ENCODE measurements at regions not wholly inside any gene's neighbourhood (a gene's known extent, or its start where the extent isn't known, plus 50 kb on each side); places are given as distances from the start of the nearest gene placed in this dataset.

DNA sequence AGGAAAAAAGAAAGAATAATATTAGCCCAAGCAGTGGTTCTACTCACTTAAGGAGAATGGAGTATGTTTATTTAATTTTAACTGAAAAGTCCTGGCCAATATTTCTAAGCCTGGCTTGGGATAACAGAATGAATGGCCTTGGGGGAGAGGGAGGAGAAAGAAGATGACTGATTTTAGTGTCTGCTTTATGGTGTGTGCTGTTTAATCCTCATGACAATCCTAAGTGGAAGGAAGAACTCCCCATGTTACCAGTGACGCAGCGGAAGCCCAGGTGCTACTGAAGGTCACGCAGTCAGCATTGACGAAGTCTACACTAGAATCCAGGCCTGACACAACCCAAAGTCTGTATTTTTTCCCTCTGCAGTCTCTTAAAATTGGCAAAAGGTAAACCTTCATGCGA, 50.5 kb downstream of the PALM2AKAP2 start:
- DNase-seq, result no peak

DNA sequence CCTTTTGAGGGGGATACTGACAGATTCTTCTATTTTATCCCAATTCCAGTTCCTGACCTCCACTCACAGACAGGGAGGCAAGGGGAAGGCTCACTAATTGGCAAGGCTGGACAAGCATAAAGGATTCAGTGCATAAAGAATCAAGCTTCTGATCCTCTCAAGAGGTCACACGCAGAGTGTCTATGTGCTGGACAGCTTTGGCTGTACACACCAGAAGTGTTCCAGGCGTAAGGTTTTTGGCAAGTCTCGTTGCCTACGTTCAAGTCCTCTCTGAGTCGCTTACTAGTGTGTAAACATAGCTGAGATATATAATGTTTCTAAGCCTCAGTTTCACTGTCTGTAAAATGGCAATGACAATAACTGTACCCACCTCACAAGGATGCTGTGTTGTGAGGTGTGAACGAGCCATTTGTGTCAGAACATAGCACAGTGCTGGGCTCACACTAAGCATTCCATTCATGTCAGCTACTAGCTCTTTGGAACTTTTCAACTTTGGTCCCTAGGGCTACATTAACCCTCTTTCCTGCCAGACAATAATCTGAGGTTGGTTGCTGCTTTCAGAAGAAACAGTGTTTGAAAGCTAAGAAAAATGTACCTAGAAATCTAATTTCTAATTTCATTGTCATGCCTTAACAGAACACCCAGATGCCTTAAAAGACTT, 52.1 kb downstream of the PALM2AKAP2 start:
- no peak for DNase-seq

DNA sequence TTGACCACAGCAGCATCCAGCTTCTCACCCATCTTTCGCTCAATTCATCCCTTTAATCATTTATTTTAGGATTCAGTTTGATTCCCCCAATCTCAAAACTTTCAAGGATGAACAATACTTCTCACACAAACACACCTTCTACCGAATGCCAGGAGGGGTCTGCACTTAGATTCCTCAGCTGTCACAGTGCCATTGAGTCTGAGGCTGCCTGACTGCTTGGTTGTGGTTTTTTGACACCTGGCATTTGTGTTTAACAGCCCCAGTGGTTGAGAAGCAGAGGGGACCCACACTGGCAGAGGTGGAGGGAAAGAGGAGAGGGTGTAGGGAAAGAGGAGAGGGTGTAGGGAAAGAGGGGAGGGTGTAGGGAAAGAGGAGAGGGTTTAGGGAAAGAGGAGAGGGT, 54.9 kb downstream of the PALM2AKAP2 start:
- no peak for DNase-seq

DNA sequence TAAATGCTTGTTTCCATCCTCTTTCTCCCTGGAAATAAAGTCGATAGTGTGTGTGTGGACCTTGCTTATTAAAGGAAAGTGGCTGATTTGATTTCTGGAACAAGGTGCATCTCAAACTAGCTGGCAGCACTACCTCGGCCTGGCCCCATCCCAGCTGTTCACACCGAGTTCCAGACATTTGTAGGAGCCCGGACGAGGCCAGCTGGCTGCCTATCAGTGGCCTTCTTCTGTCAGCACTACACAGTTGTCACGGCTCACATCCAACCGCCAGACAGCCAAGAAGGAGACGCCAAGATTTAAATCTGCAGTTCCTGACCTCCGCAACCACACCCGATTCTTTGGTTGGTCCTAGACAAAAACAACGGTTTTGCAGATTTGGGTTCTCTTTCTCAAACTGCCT, 63.6 kb downstream of the PALM2AKAP2 start:
- no peak for DNase-seq

DNA sequence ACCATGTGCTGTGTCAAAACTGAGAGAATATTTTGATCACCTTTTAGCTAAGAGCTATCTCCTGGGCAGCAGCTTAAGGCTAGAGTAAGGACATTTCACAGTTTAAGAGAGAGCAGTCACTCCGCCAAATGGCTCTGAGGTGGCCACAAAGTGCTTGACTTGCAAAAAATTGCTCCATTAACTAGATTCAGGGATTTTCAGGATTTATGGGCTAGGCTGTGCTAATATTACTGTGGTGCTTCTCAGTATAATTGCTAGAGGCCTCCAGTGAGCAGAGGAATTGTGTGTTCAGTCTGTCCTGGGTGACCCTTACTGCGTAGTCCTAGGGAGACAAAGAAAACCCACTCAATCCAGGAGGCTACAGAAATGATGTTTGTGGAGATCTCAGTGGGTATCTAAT, 65.2 kb downstream of the PALM2AKAP2 start:
- no peak for DNase-seq

DNA sequence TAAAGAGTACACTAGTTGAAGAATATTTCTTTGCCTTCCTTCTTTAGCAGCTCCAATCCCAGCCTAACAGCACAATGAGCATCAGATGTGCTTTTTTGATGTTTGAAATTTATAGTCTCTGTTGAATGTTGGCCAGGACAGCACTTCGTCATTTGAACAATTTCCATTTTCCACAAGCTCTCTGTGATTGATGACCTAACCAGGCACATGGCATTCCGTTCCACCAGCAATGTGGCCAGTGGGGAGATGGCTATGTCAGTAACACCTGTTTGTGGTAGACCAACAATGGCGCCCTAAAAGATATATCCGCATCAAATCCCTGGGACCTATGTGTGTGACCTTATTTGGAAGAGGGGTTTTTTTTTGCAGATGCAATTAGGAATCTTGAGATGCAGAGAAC, 66.8 kb downstream of the PALM2AKAP2 start:
- no peak for DNase-seq

DNA sequence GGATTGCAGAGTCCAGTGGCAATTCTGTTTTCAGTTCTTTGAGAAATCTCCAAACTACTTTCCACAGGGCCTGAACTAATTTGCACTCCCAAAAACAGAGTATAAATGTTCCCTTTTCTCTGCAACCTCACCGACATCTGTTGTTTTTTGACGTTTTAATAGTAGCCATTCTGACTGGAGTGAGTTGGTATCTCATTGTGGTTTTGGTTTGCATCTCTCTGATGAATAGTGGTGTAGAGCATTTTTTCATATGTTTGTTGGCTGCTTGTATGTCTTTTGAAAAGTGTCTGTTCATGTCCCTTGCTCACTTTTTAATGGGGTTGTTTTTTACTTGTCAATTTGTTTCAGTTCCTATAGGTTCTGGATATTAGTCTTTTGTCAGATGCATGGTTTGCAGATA, 72.6 kb downstream of the PALM2AKAP2 start:
- no peak for DNase-seq

DNA sequence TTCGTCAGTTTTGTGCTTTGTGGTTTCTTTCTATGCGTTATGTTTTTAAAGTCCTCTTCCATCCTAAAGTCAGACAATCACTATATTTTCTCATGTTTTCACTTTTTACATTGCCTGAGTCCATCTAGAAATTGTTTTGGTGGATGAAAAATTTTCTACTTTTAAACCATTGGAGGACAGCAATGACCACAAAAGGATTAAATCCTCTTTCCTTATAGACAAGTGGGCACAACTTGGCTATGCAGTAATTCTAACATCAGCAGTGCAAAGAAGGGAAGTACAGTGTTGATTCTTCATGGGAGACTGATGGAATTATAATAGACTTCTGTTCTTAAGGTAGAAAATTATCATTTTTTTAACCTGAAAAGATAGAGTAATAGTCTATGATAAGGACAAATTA, 75.5 kb downstream of the PALM2AKAP2 start:
- no peak for DNase-seq

DNA sequence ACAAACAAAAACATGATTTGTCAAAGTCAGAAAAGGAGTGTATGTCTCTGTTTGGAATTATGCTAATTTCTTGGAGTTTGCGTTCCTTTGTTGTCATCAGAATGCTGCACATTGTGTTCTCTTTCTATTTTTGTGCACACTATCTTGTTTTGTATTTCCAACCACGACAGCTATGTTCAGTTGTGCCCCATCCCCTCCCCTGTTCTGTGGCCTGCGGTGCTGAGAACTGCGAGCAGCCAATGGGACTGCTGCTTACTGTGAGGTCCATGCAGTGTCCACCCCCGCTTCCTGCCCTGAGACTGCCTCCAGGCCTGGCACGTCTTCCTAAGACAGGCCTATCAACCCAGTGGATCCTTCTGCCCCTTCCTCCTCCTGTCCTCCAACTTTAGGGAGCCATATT, 76.8 kb downstream of the PALM2AKAP2 start:
- DNase-seq, result no peak

DNA sequence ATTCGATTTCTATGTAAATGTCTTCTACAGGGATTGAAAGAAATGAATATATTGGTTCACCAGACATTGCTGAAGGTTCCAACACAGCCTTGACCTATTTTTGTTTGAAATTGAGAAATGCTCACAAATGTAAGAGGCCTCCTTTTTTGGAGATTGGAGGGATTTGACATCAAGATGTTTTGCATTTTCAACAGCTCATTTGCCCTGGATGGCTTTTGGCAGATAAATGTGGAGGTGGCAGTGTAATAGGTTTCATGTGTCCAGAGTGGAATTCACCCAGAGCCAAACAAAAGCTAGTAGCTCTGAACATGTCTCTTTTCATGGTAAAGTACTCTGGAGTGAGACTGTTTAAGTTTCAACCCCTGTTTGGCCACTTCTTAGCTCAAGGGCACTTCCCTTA, 77.3 kb downstream of the PALM2AKAP2 start:
- DNase-seq, result no peak

DNA sequence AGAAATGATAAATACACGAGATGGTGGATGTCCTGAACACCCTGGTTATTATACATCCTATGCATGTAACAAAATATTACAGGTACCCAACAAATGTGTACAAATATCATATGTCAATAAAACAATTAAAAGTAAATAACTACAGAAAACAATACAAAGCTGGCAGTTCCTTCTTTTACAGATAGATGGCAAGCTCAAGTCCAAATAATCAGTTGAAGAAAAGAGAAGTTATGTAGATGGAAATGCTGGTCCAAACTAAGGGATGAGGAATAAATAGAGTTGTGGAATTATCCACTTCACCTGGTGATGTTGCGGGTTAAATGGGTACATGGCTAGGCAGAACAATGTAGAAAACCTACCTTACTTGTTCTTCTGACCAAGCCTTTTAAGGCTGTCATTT, 79.4 kb downstream of the PALM2AKAP2 start:
- DNase-seq, result no peak

DNA sequence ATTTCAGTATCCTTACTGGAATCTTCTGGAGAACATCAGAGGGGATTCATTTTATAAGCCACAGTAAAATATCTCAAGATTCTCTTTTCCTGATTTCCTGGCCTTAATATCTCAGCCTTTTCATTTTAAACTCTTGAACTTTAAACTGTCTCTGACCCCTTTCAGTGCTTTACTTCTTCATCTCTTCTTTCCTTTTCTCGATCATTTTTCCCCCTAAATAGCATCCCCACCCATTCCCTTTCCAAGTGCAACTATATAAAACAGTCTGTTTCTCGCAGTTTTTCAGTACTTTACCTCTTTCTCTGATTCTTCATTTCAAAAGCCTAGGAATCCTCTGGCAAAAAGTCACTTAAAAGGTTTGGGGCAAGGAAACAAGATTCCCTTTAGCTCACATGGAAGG, 80.5 kb downstream of the PALM2AKAP2 start:
- no peak for DNase-seq

DNA sequence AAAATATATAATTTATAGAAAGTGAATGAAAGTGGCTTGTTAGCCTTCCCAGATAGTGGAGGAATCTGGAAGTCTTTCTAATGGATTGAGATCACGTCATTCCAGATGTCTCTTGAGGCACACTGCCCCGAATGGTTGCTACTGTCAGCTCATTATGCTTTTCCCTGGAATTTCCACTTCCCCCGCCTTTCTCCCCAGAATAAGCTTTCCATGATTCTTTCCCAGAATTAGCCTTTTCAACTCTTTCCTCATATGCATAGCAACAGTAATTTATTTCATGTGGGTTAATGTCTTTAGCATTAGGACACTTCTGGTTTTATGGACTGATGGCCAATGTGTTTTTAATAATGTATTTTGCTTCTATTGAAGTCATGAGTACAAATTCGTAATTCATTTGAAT, 81.5 kb downstream of the PALM2AKAP2 start:
- DNase-seq, result no peak

DNA sequence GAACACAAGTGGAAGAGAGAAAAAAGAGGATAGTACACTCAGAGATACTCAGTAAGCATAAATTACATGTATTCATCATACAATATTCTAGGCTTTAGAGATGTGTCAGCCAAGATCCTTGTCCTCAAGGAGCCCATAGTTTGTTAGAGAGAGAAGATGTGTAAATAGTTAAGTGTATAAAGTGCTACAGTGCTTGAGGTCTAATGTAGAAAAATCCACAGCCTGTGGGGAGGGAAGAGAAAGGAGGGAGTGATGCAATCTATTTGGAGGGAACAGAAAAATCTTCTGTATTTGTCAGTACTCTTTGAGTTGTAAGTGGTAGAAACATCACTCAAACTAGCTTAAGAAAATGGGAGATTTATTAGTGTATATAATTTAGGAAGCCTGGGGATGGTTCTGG, 81.9 kb downstream of the PALM2AKAP2 start:
- DNase-seq, result no peak

DNA sequence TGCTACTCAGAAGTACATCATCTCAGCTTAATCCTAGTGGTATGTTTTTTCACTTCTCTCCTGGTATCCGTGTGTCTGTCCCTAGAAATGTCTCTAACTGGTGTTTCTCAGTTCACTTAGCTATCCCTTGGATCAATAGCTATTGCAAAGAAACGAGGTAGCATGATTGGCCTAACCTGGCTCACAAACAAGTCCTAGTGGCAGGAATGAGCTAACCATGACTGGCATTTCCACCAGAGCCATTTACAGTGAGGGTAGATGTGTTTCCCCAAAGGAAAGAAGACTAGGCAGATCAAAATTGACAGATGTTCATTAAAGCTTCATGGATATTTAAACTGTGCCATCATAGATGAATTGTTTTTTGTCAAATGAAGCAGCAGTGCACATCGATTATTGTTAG, 82.5 kb downstream of the PALM2AKAP2 start:
- no peak for DNase-seq

DNA sequence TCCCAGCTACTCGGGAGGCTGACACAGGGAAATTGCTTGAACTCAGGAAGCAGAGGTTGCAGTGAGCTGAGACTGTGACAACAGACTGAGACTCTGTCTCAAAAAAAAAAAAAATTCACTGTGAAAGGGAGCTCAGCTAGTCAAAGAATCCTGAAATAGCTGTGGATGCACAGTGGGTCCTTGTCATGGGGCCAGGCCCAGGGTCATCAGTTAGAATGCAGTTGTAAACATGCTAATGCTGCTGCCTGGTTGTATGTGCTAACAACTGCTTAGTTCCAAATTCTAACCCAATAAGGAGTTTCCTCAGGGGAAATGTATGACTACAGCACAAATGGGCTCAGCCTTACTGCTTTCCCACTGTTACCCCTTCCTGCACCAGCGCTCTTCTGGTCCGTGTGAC, 84.0 kb downstream of the PALM2AKAP2 start:
- no peak for DNase-seq

DNA sequence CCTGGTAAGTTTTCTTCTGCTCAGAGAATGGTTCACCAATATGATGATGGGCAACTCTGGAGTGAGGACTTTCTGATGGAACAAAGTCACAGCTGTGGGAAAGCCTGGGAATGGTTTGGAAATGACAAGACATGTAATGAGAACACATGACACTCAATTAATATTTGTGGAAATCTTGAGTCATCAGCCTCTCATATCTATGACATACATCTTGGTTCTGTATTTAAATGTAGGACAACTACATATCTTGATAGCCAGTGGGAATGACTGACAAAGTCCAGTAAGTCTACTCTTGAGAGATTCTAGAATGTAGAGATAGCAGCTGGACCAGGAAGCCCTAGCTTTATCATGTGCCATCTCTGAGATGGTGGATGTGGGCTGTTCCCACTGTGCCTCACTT, 85.5 kb downstream of the PALM2AKAP2 start:
- DNase-seq, result no peak

DNA sequence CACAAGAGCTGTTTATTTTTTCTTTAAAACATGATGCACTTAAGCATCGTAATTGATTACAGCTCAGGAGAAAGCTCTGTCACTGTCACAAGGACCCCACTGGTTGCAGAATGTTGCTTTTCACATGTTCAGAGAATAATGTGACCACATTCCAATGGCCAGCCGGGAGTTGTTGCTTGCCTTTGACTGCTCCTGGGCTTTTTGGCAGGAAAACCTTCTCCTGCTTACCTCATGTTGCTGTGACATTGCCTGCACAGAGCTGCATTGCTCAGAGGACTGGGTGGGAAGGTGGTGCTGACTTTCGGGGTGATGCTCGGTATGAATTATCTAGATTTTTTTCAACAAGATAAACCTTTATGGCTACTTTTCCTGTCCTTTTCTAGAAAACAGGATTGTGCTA, 88.2 kb downstream of the PALM2AKAP2 start:
- no peak for DNase-seq

DNA sequence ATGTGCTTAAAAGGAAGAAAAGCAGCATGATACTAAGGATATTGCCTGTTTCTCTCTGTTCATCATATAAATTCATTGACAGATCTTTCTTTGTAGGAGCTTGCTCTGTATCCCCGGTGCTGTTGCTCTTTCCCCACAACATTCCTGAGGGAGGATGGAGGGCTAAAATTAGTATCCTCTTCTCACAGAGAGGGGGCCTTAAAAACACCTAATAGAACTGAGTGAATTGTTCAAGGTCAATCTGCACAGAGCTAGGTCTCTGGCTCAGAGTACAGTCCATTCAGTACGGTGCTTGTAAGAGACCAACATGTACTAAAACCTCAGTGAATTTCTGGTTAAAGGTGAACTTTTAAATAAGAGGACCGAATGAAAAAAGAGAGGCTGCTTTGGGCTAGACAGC, 88.7 kb downstream of the PALM2AKAP2 start:
- DNase-seq, result no peak

DNA sequence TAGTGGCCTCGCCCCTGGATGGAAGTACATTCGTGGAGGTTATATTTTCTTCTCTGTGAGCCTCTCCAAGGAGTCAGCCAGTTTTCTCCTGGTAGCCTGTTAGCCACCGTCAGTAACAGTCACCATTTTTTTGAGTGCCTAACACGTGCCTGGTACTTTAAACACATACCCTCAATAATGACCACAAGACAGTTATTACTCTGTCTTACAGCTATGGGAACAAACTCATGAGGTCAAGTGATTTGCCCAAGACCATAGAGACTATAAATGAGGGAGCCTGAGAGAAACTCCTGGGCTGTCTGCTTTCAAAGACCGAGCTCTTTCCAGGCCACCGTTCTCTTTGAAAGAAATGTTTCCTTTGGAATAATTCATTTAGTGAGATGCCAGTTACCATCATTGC, 90.4 kb downstream of the PALM2AKAP2 start:
- DNase-seq, result no peak

DNA sequence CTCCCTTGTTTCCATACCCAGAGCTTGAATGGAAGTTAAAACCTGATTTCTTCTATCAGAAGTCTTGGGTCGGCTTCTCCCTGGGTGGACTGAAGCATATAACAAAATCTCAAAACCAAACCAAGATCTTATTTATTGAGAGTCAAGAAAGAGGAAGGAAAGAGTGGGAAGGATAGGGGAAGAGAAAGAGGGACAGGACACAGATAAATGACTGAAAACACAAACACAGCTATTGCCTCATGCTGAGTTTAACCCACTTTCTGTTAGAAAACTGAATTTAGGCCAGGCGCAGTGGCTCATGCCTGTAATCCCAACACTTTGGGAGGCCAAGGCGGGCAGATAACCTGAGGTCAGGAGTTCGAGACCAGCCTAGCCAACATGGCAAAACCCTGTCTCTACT, 92.9 kb downstream of the PALM2AKAP2 start:
- DNase-seq, result no peak

DNA sequence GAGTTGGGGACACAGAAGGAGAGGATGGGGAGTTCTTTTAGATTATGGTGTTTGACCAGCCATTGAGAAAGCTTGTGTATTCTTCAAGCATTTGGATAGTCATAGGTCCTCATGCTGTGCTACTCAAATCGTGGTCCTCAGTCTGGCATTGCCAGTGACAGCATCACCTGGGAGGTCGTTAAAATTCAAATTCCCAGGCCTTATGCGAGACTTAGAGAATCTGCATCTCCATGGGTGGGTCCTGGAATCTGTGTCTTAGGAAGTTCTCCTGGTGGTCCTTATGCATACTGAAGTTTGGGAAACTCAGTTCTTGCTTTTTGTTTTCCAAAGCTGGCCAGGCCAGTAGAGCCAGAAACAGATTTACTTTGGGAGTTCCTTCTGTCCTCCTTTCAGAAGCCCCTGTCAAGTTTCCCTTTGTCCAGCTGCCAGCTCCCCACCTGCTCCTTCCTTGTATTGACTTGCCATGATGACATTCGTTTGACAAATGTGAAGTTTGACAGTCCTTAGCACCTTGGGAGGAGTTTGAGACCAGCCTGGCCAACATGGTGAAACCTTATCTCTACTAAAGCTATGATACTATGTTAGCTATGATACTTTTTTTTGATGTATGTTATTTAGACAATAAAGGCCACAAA, 95.6 kb downstream of the PALM2AKAP2 start:
- no peak for DNase-seq

DNA sequence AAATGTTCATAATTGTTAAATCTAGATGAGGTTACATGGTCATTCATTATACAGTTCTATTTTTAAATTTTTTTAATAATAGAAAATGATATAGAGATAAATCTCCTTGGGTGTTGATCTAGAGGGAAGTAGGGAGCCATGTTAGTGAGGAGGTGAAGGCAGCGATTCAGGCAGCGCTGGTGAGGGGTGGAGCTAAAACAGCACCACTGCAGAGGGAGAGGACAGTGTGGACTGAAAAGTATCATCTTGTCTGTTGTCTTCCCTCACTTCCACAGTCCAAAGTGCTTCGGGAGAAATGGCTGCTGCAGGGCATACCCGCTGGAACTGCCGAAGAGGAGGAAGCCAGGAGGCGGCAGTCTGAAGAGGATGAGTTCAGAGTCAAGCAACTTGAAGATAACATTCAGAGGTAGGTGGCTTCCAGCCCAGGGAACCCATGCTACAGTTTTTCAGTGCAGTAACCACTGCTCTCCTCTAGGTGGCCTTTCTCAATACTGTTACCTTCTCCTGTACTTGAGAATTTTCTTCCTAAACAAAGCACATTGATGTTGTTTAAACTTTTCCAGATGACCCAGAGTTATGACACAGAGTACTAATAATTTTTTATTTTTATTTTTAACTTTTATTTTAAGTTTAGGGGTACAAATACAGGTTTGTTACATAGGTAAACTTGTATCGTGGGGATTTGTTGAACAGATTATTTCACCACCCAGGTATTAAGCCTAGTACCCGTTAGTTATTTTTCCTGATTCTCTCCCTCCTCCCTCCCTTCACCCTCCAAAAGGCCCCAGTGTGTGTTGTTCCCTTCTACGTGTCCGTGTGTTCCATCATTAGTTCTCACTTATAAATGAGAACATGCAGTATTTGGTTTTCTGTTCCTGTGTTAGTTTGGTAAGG, 100.5 kb downstream of the PALM2AKAP2 start:
- DNase-seq, result peak; percentile 3

DNA sequence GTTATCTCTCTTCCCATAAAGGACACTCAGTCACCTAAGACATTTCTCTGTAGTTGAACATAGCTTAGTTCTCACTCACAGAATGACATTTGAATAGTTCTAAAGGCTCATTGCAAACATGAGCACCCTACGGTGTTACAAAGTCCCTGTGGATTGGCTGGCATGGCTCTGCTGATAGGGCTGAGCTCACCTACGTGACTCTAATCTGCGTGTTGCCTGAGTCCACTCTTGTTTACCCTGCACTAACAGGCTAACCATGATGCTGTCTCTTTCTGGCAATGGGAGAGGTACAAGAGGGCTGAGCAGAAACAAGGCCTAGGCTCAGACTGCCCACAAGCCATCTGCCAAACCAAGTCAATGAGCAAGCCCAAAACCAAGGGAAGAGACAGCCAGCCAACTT, 103.6 kb downstream of the PALM2AKAP2 start:
- DNase-seq, result no peak
